ENCODE measurements at regions not wholly inside any gene's neighbourhood (a gene's known extent, or its start where the extent isn't known, plus 50 kb on each side); places are given as distances from the start of the nearest gene placed in this dataset.

DNA sequence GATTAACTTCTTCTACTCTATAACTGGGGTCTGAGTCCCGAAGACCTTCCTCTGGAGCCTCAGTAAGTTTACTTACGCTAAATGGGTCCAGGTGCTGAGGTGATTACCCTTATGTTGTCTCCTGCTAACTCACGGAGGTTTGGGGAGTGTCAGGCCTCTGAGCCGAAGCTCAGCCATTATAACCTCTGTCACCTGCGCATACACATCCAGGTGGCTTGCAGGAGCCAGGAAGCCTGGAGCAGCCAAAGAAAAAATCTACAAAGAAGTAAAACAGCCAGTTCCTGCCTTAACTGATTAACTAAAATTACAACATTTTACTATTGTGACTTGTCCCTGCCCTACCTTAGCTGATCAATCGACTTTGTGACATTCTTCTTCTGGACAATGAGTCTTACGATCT, 350.7 kb downstream of the GLRX3 start:
- no peak for DNase-seq (ENCODE audit: low read depth)

DNA sequence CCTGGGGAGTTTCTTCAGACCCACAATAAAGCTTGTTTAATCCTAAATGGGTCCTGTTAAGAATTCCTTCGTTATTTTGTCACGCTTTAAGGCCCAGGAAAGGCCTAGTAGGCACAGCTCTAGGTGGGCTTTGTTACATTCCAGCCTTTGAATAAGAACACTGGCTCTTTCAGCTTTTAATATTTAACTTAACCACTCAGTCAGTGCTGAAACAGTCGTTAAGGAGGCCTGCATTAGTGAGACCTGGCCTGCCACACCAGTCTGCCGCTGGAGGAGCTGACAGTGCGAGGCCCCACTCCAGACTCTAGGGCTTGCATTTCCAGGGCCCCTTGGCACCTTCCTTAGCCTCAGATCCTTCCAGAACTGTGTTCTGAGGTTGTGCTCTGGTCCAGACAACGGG, 351.4 kb downstream of the GLRX3 start:
- no peak for DNase-seq (ENCODE audit: low read depth)

DNA sequence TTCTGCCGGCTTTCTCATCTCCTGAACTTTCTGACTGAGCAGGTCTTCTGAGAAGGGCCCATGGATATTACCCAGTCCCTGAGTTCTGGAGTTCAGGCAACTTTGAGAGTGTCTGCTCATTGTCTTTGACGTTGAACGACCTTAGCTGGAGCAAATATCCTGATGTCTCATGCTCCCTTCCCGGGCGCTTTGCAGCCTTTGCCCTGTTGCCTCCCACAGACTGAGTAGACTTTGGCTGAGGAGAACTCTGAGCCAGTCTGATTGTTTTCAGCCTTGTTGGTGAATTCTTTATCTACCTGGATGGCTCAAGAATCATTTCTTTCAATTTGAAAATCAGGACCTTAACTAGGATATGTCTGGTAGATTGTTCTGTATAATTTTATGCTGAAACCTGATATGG, 353.7 kb downstream of the GLRX3 start:
- DNase-seq (ENCODE audit: low read depth), result no peak

DNA sequence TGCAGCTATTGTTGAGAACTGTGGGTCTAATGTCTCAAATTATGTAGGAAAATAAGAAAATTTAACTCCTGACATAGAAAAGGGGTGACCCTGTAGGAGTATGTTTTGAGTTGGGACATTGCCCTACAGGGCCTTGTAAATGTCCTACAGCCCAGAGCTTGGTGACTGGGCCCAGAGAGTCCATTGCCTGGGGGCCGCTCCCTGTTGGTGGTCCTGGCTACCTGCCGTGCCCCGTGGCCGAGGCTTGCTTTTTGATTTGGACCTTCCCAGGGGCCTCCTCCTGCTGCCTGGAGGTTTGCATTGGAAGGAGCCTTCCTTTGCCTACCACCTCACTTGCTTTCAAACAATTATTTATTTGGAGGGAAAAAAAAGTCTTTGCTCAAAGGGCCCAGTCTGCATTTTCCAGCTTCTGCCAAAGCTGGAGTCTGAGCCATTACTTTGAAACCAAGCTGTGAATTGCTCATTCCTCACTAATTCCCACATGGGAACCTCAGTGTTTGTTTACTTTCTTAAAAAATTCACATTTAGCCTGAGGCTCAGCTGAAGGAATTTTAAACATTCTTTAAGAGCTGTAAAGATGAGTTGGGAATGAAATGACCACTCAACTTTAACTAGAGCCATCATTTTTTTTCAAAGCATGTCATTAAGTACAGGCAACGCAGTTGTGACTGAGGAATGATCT, 355.0 kb downstream of the GLRX3 start:
- no peak for DNase-seq (ENCODE audit: low read depth)

DNA sequence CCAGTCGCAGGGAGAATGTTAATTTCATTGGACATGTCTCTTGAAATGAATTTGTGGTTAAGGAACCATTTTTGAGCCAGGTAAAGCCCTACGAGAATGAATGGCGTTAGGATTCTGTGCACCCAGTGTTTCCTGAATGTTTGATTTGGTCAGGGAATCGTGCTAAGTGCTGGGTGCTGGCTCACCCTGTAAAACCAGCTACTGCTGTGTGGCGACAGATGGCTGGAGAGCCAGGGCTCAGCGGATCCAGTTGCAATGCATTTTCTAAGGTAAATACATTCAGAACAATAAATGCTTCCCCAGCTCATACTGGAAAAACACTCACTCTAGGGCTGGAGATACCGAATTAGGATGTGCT, 355.5 kb downstream of the GLRX3 start:
- no peak for DNase-seq (ENCODE audit: low read depth)

DNA sequence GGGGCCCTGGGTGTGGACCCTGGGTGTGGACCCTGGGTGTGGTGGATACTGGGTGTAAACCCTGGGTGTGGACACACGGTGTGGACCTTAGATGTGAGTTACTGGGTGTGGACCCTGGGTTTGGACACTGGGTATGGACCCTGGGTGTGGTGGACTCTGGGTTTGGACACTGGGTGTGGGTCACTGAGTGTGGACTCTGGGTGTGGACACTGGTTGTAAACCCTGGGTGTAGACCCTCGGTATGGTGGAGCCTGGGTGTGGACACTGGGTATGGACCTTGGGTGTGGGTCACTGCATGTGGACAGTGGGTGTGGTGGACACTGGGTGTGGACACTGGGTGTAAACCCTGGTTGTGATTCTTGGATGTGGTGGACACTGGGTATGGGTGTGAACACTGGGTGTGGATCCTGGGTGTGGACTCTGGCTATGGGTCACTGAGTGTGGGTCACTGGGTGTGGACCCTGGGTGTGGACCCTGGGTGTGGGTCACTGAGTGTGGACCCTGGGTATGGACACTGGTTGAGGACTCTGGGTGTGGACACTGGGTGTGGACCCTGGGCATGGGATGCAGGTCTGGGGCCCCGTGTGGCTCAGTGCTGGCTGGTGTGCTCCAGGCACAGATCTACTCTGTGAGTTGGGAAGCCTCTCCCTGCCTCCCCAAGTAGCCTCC, 356.2 kb downstream of the GLRX3 start:
- no peak for DNase-seq (ENCODE audit: low read depth)

DNA sequence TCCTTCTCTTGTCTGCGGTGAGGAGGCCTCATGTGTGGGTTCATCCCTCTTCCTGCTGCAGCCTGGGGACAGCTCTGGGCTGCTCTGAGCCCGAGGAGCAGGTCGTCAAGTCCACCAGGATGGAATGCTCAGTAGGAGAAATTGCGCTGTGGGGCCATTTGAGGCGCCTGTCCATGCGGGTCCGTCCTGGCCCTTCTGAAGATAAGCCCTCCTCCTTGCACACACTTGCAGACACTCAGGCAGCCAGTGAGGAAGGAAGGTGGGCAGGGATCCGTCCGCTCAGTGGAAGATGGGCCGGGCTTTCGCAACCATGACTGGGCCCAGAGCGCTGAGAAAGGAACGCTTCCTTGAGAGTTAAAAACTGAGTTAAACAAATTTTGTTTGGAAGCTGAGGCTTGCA, 356.8 kb downstream of the GLRX3 start:
- DNase-seq (ENCODE audit: low read depth), result no peak

DNA sequence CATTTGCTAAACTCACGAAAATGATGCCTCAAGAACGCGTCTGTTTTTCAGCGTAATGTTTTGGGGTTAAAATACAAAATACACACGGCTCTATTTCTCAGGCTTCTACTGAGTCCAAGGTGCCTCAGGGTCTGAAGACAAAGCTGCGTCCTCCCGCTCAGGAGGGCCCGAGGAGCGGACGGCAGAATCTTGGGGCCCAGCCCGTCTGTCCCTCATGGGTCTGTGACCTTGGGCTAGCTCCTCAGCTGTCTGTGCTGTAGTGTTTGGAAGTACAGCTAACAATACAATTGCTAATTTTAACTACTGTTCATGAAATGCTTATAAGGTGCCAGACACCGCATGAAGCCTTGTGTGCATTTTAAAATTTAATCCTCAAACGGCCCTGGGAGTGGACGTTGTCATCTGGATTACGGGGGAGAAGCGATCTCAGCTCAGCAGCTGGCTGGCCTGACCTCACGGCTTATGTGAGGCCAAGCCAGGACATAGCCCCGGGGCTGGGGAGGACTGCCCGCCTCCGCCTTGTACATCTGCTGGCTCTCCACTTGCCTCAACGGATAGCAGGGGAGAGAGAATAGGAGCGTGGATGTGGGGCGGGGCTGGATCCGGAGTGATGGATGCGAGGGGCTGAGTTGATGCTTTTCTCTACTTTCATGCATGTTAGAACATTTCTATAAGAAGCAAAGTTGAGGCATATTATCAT, 357.4 kb downstream of the GLRX3 start:
- no peak for DNase-seq (ENCODE audit: low read depth)

DNA sequence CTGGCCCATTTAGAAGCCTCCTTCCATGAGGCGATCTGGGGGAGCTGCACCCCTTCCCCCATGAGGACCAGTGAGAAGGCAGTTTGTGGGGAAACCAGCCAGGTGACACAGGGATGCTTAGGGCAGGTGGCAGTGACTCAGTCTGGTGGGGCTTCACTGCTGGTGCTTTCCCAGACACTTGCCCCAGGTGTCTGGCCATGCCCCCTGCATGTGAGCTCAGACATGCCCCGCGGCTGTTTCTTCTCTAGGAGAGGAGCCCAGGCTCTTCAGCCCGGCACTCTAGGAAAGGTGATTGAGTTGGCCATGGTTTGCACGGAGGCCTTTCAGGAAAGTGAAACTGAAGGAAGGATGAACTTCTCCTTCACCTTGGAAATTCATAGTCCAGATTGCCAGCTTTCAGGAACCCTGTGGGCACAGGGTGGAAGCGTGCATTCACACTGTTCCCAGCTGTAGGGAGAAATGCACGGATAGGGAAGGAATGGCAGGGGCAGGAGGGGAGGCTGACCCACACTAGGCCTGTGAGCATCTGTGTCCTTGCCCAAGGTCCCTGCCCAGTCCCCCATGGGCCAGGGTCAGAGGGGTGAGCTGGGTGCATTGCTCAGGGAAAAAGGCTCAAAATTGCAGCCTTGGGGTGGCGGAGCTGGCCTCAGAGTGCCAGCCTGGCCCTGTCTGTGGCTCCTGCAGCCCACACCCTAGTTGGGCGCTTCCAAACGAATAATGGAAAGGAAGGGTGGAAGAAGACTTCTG, 359.1 kb downstream of the GLRX3 start:
- no peak for DNase-seq (ENCODE audit: low read depth)

DNA sequence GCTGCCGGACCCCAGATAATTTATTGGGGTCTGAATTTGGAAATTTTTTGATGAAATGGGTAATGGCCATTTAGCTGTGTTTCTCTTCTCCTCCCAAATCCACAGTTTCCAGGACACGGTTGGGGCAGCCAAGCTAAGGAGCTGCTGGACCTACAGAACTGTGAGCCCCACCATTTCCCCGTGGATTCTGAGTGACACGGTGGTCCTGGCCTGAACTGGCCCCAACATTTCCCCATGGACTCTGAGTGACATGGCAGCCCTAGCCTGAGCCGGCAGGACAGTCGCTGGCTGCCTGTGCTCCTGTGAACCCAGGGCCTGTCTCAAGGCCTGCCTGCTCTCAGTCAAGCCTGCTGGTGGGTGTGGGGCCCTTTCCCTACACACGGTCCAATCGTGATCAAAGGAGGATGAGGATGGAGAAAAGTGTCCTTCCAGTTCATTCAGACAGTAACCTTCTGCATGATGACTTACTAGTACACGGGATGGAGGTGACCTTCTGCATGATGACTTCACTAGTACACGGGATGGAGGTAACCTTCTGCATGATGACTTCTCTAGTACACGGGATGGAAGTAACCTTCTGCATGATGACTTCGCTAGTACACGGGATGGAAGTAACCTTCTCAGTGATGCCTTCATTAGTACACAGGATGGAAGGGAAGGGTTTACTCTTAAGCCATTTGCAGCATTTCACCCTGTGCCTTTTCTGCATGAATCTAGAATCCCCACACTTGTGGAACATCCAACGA, 359.9 kb downstream of the GLRX3 start:
- DNase-seq (ENCODE audit: low read depth), result peak; percentile 0

DNA sequence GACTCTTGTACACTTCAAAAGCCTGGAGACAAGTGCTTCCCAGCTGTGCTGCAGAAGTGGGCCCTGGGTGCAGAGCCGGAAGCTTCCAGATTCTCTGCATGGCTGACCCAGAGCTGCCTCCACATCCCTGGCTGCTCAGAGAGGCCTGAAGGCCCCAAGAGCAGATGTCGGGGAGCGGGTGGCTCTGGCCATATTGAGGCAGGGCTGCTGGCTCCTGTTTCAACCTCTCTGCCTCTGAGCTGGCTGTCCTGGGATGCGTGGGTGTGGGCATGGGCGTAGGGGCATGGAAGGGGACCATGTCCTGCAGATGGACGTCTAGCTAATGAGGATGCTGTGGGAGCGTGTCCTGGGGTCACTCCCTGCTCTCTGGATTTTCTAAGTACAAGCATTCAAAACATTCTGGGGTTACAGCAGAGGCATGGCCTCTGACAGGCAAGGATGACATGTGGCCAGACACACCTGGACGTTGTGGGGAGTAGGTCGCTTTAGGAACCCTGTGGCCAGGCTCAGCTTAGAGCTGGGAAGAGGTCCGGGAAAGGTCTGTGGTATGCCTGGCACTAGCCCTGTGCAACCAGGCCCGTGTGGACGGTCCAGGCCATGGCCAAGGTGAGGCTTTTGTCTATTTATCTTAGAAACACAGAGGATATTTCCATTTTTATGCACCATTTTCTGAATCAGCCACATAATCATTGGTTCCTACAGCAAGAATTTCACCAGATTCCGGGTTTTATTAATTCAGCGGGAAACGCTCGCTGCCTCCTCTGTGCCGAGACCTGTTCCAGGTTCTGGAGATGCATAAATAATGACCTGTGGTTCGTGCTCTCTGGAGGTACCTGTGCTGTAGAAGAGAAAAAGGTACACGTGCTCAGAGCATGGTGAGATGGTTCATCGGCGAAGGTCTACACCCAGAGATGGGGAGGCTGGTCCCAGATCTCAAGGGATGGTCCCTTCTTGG, 361.1 kb downstream of the GLRX3 start:
- no peak for DNase-seq (ENCODE audit: low read depth)

DNA sequence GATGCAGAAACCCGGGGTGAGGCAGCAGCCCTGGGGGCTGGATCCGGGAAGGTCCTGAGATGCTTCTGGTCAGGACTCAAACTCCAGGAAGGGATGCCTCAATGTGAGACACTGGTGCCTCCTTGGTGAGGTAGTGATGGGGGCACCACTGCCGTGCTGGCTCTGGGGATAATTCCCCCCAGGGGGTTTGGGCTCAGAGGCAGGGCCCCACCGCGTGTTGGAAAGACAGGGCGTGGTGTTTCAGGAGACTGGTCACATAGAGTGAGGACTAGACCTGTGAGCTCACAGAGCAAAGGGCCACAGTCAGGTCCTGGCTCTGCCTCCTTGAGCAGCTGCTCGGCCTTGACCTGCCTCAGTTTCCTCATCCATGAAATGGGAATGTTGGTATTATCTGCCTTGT, 361.9 kb downstream of the GLRX3 start:
- DNase-seq (ENCODE audit: low read depth), result no peak

DNA sequence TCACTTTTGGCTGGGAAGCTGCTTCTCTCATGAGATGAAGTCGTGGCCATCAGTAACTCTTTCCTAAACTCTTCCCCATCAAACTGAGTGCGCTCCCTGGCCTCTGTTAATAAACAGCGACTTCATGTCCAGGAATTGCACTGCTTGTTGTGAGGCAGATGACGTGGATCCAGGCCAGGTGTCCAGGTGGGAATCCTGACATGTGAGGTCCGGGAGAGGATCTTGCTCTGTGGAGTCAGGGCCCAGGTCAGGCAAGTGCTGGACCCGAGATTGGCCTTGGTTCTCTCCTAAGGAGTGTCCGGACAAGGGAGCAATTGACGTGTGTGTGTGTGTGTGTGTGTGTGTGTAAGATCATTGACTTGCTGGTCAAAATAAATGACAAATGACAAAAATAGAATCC, 362.7 kb downstream of the GLRX3 start:
- DNase-seq (ENCODE audit: low read depth), result no peak

DNA sequence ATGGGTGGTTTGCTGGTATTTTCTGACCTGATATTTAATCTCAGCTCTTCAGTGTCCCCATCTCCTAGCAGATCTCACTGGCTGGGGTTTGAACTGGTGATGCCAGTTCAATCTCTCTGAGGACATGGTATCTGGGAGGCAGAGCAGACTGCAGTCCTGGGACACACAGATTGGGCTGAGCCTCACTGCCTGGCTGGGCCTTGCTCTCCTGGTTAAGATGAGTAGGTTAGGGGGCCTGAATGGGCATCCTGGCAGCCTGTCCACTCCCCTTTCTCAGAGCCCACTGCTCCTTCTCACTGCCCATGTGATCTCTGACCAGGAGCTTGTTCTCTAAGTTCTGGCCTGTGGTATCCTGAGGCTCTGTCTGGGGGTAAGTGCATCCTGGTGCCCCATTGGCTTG, 363.4 kb downstream of the GLRX3 start:
- DNase-seq (ENCODE audit: low read depth), result no peak

DNA sequence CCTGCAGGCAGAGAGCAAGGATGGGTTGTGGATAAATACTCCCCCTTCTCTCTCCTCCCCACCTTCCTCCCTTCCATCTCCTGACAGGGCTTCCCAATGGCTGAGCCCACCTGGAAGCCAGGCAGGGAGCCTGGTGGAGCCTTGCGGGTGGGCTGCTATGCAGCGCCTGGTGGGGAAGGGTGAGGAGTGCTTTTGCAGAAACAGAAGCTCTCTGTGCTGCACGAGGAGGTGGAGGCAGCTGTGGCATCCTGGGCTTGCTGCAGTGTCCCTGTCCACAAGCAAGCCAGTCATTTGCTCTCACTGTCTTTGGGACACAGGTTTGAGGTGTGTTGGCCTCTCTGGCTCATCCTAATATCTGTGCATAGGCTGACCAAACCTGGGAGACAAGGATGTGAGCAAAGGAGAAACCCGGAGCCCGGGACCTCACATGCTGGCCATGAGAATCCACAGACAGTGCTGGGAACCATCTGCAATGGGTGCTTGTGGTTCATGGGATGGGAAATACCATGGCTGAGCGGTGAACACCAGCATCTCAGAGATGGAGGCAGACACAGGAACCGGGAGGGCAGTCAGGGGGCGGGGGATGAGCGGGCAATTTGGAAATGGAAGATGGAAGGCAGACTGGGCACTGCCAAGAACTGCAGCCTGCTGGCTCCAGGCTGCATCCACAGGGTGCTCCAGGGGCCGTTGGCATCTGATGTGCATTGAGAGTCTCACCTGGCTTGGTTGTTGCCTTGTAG, 364.2 kb downstream of the GLRX3 start:
- DNase-seq (ENCODE audit: low read depth), result no peak

DNA sequence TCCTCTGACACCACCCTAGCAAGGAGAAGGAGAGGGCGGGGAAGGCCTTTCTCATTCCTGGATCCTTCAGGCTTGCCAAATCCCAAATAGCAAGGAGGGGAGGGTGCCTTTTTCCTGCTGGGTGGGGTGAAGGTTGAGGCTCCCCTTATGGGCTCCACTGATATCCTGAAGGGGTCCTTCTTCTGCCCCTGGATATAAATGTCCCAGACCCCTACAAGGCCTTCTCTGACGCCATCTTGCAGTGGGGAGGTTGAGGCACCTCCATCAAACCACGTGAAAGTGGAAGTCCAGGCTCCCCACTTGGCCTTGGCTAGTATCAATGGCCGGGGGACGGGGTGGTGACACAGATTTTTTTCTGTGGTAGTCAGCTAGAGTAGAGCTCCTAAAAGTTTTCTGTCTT, 371.3 kb downstream of the GLRX3 start:
- DNase-seq (ENCODE audit: low read depth), result no peak

DNA sequence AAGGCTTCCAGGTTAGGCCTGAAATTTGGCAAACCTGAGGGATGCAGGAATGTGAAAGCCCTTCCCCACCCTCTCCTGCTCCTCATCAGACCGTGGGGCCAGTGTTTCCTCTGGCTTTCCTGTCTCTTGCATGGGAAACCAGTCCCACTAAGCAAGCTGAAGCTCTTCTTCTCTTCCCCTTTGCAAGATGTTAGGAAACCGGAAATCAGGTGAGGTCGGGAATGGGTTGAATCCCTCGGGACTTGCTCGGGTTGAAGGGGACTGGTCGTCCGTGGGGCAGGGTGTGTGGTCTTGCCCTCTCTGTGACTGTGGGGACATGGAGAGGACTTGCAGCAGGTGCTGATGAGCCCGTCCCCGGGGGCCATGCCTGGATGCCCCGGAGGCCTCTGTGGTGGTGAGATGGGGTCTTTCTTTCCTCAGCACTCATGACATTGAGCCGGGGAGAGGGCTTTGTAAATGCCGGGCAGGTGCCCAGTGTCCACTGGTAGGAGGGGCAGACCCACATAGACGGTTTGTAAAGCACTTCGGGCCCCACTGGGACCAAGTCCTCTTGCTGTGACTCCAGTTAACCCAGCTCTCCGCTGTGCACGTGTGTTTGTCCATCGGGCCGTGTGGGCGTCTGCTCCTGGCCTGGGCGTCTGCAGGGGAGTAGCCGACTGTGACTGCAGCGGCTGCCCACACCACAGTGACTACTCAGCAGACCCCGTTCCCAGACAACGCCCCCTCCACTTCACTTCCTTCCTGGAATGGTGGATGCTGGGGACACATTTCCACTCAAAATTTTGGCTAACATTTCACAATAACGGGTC, 373.9 kb downstream of the GLRX3 start:
- no peak for DNase-seq (ENCODE audit: low read depth)

DNA sequence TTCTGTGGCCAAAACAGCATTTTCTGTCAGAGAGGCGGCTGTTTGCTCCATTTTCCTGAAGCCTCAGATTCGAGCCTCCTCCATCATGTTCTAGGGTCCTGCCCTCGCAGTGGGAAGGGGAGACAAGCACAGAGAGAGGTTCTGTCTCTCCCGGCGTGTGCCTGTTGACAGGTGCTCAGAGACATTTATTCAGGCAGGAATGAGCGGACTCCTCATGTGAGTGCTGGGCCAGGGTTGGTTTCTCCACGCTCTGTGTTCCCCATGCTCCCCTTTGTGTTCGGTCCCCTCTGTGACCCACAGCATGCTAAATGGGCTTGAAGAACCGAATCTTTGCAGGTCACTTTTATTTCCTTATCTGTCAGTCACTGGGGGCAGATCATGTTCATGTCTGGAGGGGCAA, 374.6 kb downstream of the GLRX3 start:
- DNase-seq (ENCODE audit: low read depth), result no peak

DNA sequence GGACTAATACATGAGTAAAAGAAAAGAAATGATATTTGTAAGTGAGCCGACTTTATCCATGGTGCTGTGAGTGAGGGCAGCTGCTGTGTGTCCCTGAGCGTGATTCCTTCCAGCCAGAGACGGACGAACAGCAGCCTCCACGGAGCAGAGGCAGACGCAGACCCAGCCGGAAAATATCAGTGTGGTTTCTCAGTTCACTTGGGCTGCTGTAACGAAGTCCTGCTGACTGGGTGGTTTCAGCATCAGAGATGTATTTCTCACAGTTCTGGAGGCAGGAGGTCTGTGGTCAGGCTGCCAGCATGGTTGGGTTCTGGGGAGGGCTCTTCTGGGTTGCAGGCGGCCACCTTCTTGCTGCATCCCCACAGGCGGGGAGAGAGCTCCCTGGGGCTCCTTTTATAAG, 375.6 kb downstream of the GLRX3 start:
- DNase-seq (ENCODE audit: low read depth), result no peak

Data from amniotic epithelial cell (primary cell).